IPS-18c (cell line): ENCODE measurements at regions not wholly inside any gene's neighbourhood (a gene's known extent, or its start where the extent isn't known, plus 50 kb on each side); places are given as distances from the start of the nearest gene placed in this dataset.

Experiments
- H3K4me3 ChIP-seq: 2 replicates; pipeline ENCODE4 v1.7.0; 2013; ENCODE audit warnings: low read depth, mild to moderate bottlenecking, low read length, moderate library complexity; ENCODE audit not compliant: insufficient read depth
- H3K9me3 ChIP-seq: one replicate; pipeline ENCODE4 v1.6.1; 2013; ENCODE audit warnings: mild to moderate bottlenecking, low read length, moderate library complexity; ENCODE audit not compliant: control insufficient read depth, insufficient read depth

DNA sequence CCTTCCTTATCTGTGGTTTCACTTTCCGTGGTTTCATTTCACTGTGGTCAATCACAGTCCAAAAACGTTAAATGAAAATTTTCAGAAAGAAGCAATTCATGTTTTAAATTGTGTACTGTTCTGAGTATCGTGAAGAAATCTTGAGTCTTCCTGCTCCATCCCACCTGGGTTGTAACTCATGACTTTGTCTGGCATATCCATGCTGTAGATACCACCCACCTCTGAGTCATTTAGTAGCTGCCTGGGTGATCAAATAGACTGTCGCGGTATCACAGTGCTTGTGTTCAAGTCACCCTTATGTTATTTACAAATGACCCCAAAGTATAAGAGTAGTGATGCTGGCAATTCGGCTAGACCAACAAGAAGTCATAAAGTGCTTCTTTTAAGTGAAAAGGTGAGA lies 521.2 kb downstream of the AACS start:
- Histone ChIP-seq H3K4me3 (no peak overlapping the region), H3K9me3 (no peaks in the 10 kb centered on the region)

DNA sequence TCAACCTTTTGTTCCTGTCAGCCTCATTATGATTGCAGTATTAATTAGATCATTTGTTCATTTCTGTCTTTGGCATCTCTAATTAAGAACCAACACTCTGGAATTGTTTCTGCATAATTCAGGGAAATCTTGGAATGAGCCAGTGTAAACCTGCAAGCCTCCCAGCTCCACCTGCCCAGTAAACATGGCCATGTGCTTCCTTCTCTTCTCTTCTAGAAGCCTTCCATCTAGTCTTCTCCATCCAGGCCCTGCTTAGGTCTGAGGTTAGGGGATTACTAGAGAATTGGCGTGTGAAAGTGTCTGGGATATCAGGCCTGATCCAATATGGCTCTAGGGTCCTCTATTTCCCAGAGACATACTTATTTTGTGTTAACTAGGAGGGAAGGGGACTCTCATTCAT lies 528.0 kb downstream of the AACS start:
- no peaks in the 10 kb centered on the region for H3K9me3 ChIP-seq
- H3K4me3 ChIP-seq: no peak overlapping the region

DNA sequence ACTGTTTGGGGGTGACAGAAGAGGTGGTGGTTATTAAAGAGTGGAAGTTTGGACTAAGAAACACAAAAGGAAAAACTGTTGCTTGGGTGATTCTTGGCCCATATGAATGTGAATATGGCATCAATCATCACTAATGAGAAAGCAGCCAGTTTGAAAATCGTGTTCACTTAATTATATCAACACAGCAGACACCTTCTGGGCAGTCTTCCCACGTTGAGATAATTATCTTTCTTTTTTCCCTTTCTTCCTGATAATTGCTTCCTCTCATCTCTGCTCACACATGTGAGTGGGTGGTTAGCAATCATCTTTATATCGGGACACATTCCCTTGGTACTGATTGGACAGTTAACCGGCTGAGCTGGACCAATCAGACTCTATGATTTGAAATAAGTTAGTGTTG lies 539.7 kb downstream of the AACS start:
- H3K9me3 ChIP-seq: no peaks in the 10 kb centered on the region
- H3K4me3 ChIP-seq: no peak overlapping the region

DNA sequence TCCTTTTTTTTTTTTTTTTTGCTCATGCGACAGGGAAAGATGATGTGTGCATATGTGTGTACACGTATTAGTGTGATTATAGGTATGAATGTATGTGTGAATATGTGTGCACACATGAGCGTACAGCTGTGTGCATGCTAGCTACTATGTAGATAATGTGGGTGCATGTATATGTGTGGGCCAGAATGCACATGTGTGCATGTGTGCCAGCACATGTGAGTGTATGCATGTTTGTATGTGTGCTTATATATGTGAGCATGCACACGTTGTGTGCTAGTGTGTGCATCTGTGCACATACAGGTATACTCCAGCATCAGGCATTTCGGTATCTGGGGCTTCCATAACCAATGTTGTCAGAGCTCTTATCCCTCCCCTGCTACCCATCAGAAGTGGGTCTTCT lies 541.1 kb downstream of the AACS start:
- Histone ChIP-seq H3K4me3 (no peak overlapping the region), H3K9me3 (no peaks in the 10 kb centered on the region)

DNA sequence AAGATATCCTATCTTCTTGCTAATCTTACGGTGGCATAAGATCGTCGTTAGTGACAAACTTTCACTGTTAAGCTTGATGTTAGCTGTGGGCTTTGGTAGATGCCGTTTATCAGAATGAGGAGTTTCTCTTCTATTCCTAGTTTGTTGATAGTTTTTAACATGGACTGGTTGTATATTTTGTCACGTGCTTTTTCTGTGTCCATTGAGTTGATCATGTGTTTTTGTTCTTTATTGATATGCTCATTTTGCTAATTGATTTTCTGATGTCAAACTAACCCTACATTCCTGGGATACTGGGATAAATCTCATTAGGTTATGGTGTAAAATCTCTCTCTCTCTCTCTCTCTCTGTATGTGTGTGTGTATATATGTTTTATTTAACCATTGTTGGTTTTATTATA lies 545.1 kb downstream of the AACS start:
- Histone ChIP-seq H3K9me3 (no peaks in the 10 kb centered on the region), H3K4me3 (no peak overlapping the region)

DNA sequence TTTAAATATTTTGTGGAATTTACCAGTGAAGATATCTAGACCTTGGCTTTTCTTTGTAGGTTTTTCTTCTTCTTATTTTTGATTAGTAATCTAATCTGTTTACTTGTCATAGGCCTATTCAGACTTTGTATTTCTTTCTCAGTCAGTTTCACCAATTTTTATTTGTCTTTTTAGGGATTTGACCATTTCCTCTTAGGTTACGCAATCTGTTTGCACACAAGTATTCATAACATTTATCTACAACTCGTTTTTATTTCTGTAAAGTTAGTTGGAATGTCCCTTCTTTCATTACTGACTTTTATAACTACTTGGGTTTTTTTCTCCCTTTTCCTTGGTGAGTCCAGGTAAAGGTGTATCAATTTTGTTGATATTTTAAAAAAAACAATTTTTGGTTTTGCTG lies 545.7 kb downstream of the AACS start:
- H3K4me3 ChIP-seq: no peak overlapping the region
- H3K9me3 ChIP-seq: no peaks in the 10 kb centered on the region

DNA sequence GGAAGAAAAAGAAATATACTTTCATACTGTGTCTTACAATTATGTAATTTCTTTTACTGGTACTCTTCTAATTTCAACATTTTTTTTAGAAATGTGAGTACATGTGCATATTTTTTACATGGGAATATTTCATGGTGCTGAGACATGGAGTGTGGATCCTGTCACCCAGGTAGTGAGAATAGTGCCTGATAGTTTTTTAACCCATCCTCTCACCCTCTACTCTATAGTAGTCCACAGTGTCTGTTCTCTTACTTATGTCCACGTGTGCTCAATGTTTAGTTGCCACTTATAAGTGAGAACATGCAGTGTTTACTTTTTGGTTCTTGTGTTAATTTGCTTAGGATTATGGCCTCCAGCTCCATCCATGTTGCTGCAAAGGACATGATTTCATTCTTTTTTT lies 548.8 kb downstream of the AACS start:
- H3K4me3 ChIP-seq: no peak overlapping the region
- no peaks in the 10 kb centered on the region for H3K9me3 ChIP-seq

DNA sequence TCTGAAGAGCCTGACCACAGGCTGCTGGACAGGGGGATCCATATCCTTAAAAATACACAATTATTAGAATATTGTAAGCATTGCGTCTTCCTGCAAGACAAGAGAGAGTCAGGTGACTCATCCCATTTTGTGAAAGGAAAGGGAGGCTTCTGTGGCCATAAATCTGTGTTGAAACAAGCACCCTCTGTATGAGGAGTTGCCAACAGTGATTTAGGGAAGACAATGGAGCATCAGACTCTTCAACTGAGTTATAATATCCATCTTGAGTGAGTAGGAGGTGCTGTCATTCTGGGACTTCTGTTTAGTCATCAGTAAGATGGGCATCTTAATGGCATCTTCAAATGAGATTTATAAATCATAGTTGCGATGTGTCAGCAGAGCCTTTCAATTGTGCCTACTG lies 554.5 kb downstream of the AACS start:
- Histone ChIP-seq H3K9me3 (no peaks in the 10 kb centered on the region), H3K4me3 (no peak overlapping the region)

DNA sequence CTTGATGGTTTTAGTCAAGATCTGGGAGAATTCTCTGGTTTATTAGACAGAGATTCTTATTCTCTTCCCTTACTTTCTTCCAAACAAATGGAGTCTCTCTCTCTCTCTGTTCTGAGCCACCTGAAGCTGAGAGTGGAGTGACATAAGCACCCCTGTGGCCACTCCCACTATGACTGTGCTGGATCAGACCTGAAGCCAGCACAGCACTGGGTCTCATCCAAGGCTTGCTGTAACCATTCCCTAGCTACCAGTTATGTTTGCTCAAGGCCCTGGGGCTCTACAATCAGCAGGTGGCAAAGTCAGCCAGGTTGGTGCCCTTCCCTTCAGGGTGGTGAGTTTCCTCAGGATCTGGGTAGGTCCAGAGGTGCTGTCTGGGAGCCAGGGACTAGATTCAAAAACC lies 568.5 kb downstream of the AACS start:
- H3K4me3 ChIP-seq: no peak overlapping the region
- no peaks in the 10 kb centered on the region for H3K9me3 ChIP-seq

DNA sequence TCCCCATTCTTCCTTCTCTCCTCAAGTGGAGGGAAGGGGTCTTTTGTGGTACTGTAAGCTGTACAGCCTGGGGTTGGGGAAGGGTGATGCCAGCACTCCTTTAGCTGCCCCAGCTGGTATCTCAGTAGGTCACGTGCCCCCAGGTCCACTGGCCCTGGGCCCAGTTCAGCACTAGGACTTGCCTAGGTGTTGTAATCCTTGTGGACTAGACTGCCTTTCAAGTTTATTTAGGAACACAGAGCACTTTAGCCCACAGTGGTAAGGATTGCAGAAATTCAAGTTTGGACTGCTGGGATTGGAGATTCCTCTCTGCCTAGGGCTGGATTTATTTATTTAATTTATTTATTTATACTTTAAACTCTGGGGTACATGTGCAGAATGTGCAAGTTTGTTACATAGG lies 569.6 kb downstream of the AACS start:
- no peak overlapping the region for H3K4me3 ChIP-seq
- H3K9me3 ChIP-seq: no peaks in the 10 kb centered on the region

DNA sequence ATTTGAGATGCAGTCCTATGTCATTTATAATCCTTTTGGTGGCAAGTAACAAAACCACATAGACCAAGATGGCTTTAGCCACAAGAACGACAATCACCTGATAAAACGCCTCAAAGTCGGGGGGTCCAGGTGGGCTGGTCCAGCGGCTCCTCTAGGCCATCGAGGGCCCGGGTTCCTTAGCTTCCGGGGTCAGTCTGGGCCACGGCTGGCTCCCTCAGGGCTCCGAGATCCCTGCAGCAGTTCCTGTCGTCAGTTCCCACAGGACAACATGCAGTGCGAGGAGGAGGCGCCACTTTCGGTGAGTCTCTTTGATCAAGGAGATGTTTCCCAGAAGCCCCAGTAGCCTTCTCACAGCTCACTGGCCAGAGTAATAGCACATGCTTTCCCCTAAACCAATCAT lies 574.6 kb downstream of the AACS start:
- Histone ChIP-seq H3K9me3 (no peaks in the 10 kb centered on the region), H3K4me3 (no peak overlapping the region)

DNA sequence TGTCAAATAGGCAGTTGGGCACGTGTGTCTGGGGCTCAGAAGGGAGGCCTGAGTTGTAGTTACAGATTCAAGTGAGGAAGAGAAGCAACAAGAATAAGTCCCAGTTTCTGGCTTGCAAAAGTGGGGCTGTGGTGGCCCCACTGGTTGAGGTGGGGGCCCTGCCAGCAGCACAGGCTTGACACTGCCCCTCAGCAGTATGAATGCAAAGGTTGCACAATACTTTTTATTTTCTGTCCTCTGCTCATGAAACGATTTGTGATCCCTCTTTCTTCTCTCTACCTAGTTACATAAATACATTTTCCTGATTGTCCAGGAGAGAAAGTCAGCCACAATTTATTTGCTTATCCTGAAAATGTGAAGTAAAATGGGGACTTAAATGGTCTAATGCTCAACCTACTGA lies 577.8 kb downstream of the AACS start:
- Histone ChIP-seq H3K9me3 (no peaks in the 10 kb centered on the region), H3K4me3 (no peak overlapping the region)

DNA sequence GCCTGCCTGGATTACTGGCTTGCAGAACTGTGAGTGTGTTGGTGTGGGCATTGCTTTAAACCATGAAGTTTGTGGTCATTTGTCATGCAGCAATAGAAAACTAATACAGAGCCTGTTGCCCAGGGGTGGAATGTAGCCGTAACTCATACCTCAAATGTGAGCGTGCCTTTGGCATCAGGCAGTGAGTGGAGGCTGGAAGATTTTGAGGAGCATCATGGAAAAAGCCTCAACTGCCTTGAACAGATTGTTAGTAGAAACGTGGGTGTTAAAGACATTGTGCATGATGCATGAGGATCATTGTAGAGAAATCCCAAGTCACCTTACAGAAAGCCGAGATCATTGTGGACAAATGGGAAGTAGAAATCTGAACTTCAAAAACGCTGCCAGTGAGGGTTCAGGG lies 580.5 kb downstream of the AACS start:
- H3K4me3 ChIP-seq: no peak overlapping the region
- no peaks in the 10 kb centered on the region for H3K9me3 ChIP-seq

DNA sequence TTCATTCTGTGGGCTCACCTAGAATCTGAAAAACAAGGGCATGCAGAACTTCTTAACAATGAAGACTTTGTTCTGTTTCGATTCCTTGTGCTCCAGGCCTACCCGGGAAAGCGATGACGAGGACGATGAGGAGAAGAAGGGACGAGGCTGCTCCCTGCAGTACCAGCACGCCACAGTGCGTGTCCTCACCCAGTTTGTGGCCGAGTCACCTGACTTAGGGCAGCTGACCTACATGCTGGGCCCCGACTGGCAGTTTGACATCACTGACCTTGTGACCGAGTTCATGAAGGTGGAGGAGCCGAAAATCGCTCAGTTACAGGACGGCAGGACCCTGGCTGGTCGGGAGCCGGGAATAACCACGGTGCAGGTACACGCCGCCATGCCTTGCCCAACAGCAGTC lies 585.4 kb downstream of the AACS start:
- no peak overlapping the region for H3K4me3 ChIP-seq
- H3K9me3 ChIP-seq: no peaks in the 10 kb centered on the region

DNA sequence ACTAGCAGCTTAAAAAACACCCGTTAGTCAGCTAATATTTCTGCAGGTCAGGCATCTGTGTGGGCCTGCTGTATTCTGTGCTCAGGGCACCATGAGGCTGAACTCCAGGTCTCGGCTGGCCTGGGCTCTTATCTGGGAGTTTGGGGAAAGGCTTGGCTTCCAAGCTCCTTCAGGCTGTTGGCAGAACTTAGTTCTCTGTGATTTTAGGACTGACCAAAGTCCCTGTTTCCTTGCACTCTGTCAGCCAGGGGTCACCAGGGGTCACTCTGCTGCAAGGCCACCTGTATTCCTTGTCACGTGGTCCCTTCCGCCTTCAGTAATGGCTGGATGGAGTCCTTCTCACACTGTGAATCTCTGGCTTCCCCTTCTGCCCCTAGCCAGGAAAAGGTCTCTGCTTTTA lies 586.4 kb downstream of the AACS start:
- Histone ChIP-seq H3K4me3 (no peak overlapping the region), H3K9me3 (no peaks in the 10 kb centered on the region)

DNA sequence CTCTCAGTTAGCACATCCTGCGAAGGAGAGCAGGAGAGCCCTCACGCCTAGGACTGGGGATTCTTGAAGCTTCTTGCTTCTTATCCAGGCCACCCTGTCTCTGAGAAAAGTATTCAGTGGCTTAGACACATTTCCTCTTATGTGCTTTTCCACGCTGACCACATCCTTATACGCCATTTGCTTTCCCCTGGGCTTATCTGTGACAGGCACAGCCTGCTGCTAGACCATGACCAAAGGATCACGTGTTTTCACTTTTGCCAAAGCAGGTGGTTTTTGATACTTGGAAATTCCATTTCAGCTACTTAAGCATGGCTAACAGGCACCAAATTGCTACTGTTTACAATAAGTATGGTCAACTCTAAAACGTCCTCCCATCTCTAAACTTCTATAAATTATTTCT lies 587.4 kb downstream of the AACS start:
- H3K9me3 ChIP-seq: no peaks in the 10 kb centered on the region
- no peak overlapping the region for H3K4me3 ChIP-seq

DNA sequence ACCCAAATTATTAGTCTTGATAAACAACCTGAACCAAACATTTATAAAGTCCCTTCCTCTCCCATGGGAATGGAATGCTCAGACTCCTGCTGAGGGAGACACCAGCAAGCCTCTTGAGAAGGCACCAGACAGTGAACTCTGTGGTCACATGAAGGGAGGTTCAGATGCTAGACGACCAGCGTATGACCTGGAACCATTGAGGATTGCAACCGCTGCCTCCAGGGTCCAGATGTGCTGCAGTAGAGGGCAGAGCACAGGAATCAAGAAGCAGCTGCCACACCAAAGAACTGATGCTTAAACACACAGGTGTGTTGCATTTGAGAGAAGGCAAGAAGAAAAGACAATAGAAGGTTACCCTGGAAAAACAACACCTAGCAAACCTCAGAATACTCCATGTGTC lies 592.4 kb downstream of the AACS start:
- Histone ChIP-seq H3K4me3 (no peak overlapping the region), H3K9me3 (no peaks in the 10 kb centered on the region)

DNA sequence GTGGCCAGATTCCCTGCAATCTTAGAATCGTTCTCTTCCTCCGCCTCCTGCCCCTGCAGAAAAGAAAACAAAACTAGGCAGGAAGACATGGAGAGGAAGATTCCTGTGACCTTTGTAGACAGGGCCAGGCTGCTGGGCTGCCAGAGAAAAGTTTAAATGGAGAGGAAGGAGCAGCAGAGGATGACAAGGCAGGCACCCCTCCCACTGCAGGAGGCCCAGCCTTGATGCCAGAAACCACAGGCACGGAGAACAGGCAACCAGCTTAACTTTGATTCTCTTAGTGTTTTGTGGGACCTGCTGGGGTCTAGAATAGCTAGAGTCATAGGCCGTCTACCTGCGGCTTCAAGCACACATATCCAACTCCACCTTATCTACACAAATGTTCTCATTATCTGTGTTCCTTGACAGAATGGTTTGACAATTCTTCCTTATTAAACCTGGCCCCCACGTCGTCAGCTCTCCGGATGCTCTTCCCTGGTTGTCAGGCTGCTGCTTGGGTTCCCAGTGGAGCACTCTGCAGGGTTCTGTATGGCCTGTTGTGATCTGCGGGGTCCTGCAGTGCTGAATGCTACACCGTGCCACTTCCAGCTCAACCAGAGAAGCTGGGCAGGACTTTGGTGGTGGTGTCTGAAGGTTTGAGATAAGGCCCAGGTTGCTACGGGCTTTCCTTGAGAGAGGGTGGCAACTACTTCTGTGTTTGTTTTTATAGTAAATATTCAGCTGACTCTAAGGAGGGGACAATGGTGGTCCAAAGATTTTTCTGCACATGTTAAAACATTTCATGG lies 609.5 kb downstream of the AACS start:
- Histone ChIP-seq H3K4me3 (no peak overlapping the region), H3K9me3 (no peaks in the 10 kb centered on the region)

DNA sequence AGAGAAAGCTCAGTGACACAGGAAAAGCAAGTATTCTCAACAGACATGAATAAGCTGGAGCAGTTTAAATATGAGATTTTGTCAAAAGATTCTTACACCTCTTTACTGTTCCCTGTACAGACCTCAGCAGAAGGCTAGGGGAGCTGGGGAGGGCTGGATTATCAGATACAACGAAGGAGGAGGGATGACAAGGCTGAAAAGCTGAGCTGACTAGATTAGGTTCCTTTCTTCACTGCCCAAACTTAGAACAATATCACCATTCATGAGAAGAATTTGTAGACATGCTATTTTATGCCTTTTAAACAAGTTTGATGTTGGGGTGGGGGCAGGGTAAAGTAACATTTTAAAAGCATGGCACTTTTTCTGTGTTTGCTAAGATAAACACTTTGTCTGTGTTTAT lies 611.1 kb downstream of the AACS start:
- H3K9me3 ChIP-seq: no peaks in the 10 kb centered on the region
- H3K4me3 ChIP-seq: no peak overlapping the region
